ENCODE measurements at regions not wholly inside any gene's neighbourhood (a gene's known extent, or its start where the extent isn't known, plus 50 kb on each side); places are given as distances from the start of the nearest gene placed in this dataset.

- Histone ChIP-seq H3K4me1 (ENCODE audit: control insufficient read depth in 1 of 2, insufficient read depth in 2 of 2, low read length in 2 of 2) (no peaks in the 10 kb centered on the region), H3K9ac (ENCODE audit: low read length) (no peak overlapping the region), H4K20me1 (ENCODE audit: insufficient read depth) (no peaks in the 10 kb centered on the region), H3K27me3 (ENCODE audit: insufficient read depth, low read length) (no peaks in the 10 kb centered on the region), H3K4me2 (ENCODE audit: low read length) (no peak overlapping the region), H3K9me3 (ENCODE audit: control insufficient read depth in 1 of 2, insufficient read depth in 1 of 2, low read depth in 1 of 2, low read length in 2 of 2) (peaks cover 0 to 8% of the 10 kb centered on the region in 2 experiments; a peak in 1 of 4 replicates), H3K79me2 (ENCODE audit: insufficient read depth, low read length) (no peaks in the 10 kb centered on the region), H3K36me3 (ENCODE audit: control insufficient read depth in 1 of 2, insufficient read depth in 2 of 2, low read length in 2 of 2) (no peaks in the 10 kb centered on the region), H3K9me2 (ENCODE audit: insufficient read depth) (no peaks in the 10 kb centered on the region), H3K4me3 (replicated peaks in 1 of 2; ENCODE audit: low read depth in 1 of 2, low read length in 2 of 2) (no peak overlapping the region), H2AFZ (ENCODE audit: low read depth, low read length, poor library complexity, severe bottlenecking) (no peak overlapping the region), H3K27ac (ENCODE audit: low read depth, low read length) (no peak overlapping the region)
- RAD21 ChIA-PET (ENCODE audit: low non-redundant PET in 1 of 2, low total read pairs in 2 of 2, uncharacterized antibody in 2 of 2, unreplicated experiment in 2 of 2): no interaction called here
- intact Hi-C loops (cut with micrococcal nuclease): no loop called here
- TF ChIP-seq JUND (IDR thresholded peaks at IDR 0.05): no peak
- CTCF ChIA-PET: no interaction called here
- DNase-seq (ENCODE audit: low read depth, low spot score) (no peak), ATAC-seq (no peak)
- POLR2A ChIA-PET: no interaction called here
- no TSS peak for BruUV-seq (replicated peaks)
Observed at GRCh38 chr15:61389334-61390028, 160.4 kb upstream of the RORA start.

- H3K9me3 ChIP-seq (ENCODE audit: control insufficient read depth in 1 of 2, insufficient read depth in 1 of 2, low read depth in 1 of 2, low read length in 2 of 2): peaks cover 0 to 4% of the 10 kb centered on the region in 2 experiments; a peak in 1 of 4 replicates
- no peaks in the 10 kb centered on the region for H3K36me3 ChIP-seq (ENCODE audit: control insufficient read depth in 1 of 2, insufficient read depth in 2 of 2, low read length in 2 of 2)
- H3K4me2 ChIP-seq (ENCODE audit: low read length): no peak overlapping the region
- ChIA-PET CTCF (no interaction called here), POLR2A (no interaction called here), RAD21 (ENCODE audit: low non-redundant PET in 1 of 2, low total read pairs in 2 of 2, uncharacterized antibody in 2 of 2, unreplicated experiment in 2 of 2) (no interaction called here)
- H3K79me2 ChIP-seq (ENCODE audit: insufficient read depth, low read length): no peaks in the 10 kb centered on the region
- no peak overlapping the region for H2AFZ ChIP-seq (ENCODE audit: low read depth, low read length, poor library complexity, severe bottlenecking)
- no TSS peak for BruUV-seq (replicated peaks)
- DNase-seq (ENCODE audit: low read depth, low spot score) (no peak), ATAC-seq (no peak)
- intact Hi-C loops (cut with micrococcal nuclease): no loop called here
- H3K9ac ChIP-seq (ENCODE audit: low read length): no peak overlapping the region
- no peak overlapping the region for H3K27ac ChIP-seq (ENCODE audit: low read depth, low read length)
- no peaks in the 10 kb centered on the region for H3K4me1 ChIP-seq (ENCODE audit: control insufficient read depth in 1 of 2, insufficient read depth in 2 of 2, low read length in 2 of 2)
- H3K27me3 ChIP-seq (ENCODE audit: insufficient read depth, low read length): no peaks in the 10 kb centered on the region
- no peaks in the 10 kb centered on the region for H3K9me2 ChIP-seq (ENCODE audit: insufficient read depth)
- H3K4me3 ChIP-seq (replicated peaks in 1 of 2; ENCODE audit: low read depth in 1 of 2, low read length in 2 of 2): no peak overlapping the region
- TF ChIP-seq REST (IDR thresholded peaks at IDR 0.05; ENCODE audit: low read depth) (no peak), EZH2 (IDR thresholded peaks at IDR 0.05) (no peak), POLR2AphosphoS5 (IDR thresholded peaks at IDR 0.05; ENCODE audit: low read depth, low read length) (no peak), EGR1 (IDR thresholded peaks at IDR 0.05; ENCODE audit: low read depth) (no peak), CEBPB (IDR thresholded peaks at IDR 0.05; ENCODE audit: low read depth) (no peak), SIN3A (IDR thresholded peaks at IDR 0.05; ENCODE audit: low read depth) (no peak), CBX3 (IDR thresholded peaks at IDR 0.05; ENCODE audit: low read depth) (no peak), FOSL1 (IDR thresholded peaks at IDR 0.05; ENCODE audit: low read depth) (no peak), SRF (IDR thresholded peaks at IDR 0.05; ENCODE audit: low read depth) (no peak), JUND (IDR thresholded peaks at IDR 0.05) (no peak), MAX (IDR thresholded peaks at IDR 0.05) (no peak), ZNF274 (IDR thresholded peaks at IDR 0.05; ENCODE audit: low read depth, low read length) (no peak), EZH2phosphoT487 (IDR thresholded peaks at IDR 0.05; ENCODE audit: borderline replicate concordance) (no peak), RAD21 (IDR thresholded peaks at IDR 0.05; ENCODE audit: low read depth) (no peak), ELF1 (IDR thresholded peaks at IDR 0.05; ENCODE audit: borderline replicate concordance, low read depth) (no peak), TCF7L2 (IDR thresholded peaks at IDR 0.05; ENCODE audit: borderline replicate concordance, extremely low read depth, insufficient read depth, insufficient read length) (no peak), ATF3 (IDR thresholded peaks at IDR 0.05) (no peak), POLR2A (IDR thresholded peaks at IDR 0.05; ENCODE audit: borderline replicate concordance, extremely low read depth, insufficient read depth, insufficient read length) (no peak)
- H4K20me1 ChIP-seq (ENCODE audit: insufficient read depth): no peaks in the 10 kb centered on the region
Observed at GRCh38 chr15:61387675-61388074, 158.6 kb upstream of the RORA start.
